ENCODE measurements at regions not wholly inside any gene's neighbourhood (a gene's known extent, or its start where the extent isn't known, plus 50 kb on each side); places are given as distances from the start of the nearest gene placed in this dataset.
A peak's percentile ranks its signal among the peaks of the same experiment; 100 is the strongest.

GRCh38 chr3:170703121-170703588 is 117.3 kb upstream of the SLC7A14 start (continued):
- TF ChIP-seq RXRA (IDR thresholded peaks at IDR 0.05; ENCODE audit: borderline replicate concordance, low read depth) (peak; percentile 83; the same call in 1 of the 2 replicates), CHD2 (IDR thresholded peaks at IDR 0.05; ENCODE audit: low read length, partially characterized antibody) (no peak), ZBTB33 (IDR thresholded peaks at IDR 0.05; ENCODE audit: borderline replicate concordance, low read depth) (0 out of 2 replicates have a peak, but pooled peaks have one; percentile 34), RAD21 (IDR thresholded peaks at IDR 0.05; ENCODE audit: low read length) (no peak), USF1 (IDR thresholded peaks at IDR 0.05; ENCODE audit: borderline replicate concordance, low read depth) (no peak), NFIC (IDR thresholded peaks at IDR 0.05; ENCODE audit: borderline replicate concordance) (peak; percentile 73), MXI1 (IDR thresholded peaks at IDR 0.05; ENCODE audit: low read depth, low read length) (no peak), TAF1 (IDR thresholded peaks at IDR 0.05; ENCODE audit: borderline replicate concordance, low read depth, low read length) (peak; percentile 47; the same call in 1 of the 2 replicates), FOXJ3 (CRISPR knock-in tag; IDR thresholded peaks at IDR 0.05) (no peak), NRF1 (IDR thresholded peaks at IDR 0.05; ENCODE audit: low read depth, low read length) (no peak), RFX5 (IDR thresholded peaks at IDR 0.05; ENCODE audit: low read length) (no peak), TCF12 (IDR thresholded peaks at IDR 0.05) (peak; percentile 91), EP300 (IDR thresholded peaks at IDR 0.05; ENCODE audit: borderline replicate concordance in 1 of 2, low read depth in 1 of 2, low read length in 1 of 2) (peak in 1 of 2 experiments; percentile 85; a peak in 2 of 4 replicates)

- peak overlapping the region; percentile 48; the same call in 1 of the 2 replicates for H2AFZ ChIP-seq (ENCODE audit: low read depth)
- CTCF ChIA-PET: interaction anchor here (1.2 to 1.7 kb wide), 6 partner anchors 11 to 288 kb away, joined by 3 to 6 read pairs (median 4); no protein-coding TSS in a partner anchor
Measured at GRCh38 chr3:170701696-170702678, 116.1 kb upstream of the SLC7A14 start.

More at GRCh38 chr3:170701696-170702678, 116.1 kb upstream of the SLC7A14 start:
- no peak for DNase-seq
- POLR2A ChIA-PET: no interaction called here
- H3K27ac ChIP-seq (ENCODE audit: low read depth in 2 of 2, low read length in 1 of 2): peak overlapping the region in 1 of 2 experiments; percentile 95; a peak in 3 of 4 replicates
- peak overlapping the region; percentile 47; the same call in 1 of the 2 replicates for H3K9ac ChIP-seq
- peak overlapping the region; percentile 30; the same call in 1 of the 2 replicates for H3K4me2 ChIP-seq
- no peaks in the 10 kb centered on the region for H3K27me3 ChIP-seq (ENCODE audit: insufficient read depth)
- H3K4me1 ChIP-seq (ENCODE audit: control insufficient read depth in 1 of 2, insufficient read depth in 2 of 2, low read depth in 1 of 2, low read length in 1 of 2): peaks cover 5 to 20% of the 10 kb centered on the region in 2 experiments
- no peaks in the 10 kb centered on the region for H4K20me1 ChIP-seq (ENCODE audit: insufficient read depth)
- WGBS (ENCODE audit: low lambda C conversion rate): 64% methylated on average over 4 of the region's 4 CpGs
- no peaks in the 10 kb centered on the region for H3K9me2 ChIP-seq
- no peak overlapping the region for H3K4me3 ChIP-seq (ENCODE audit: low read depth in 2 of 2, low read length in 1 of 2)
- TF ChIP-seq FOXJ3 (CRISPR knock-in tag; IDR thresholded peaks at IDR 0.05) (no peak), ZBTB33 (IDR thresholded peaks at IDR 0.05; ENCODE audit: borderline replicate concordance, low read depth) (no peak), CHD2 (IDR thresholded peaks at IDR 0.05; ENCODE audit: low read length, partially characterized antibody) (no peak), POLR2AphosphoS5 (IDR thresholded peaks at IDR 0.05; ENCODE audit: low read depth, low read length) (no peak), FOXM1 (IDR thresholded peaks at IDR 0.05; ENCODE audit: low read depth) (no peak), MEF2A (IDR thresholded peaks at IDR 0.05; ENCODE audit: borderline replicate concordance, low read depth) (no peak), GABPA (IDR thresholded peaks at IDR 0.05; ENCODE audit: low read depth) (no peak), TCF12 (IDR thresholded peaks at IDR 0.05) (peak; percentile 34; the same call in 1 of the 2 replicates), ELF1 (IDR thresholded peaks at IDR 0.05) (no peak)
- H3K79me2 ChIP-seq (ENCODE audit: insufficient read depth): no peaks in the 10 kb centered on the region
- H3K36me3 ChIP-seq (replicated peaks in 1 of 2; ENCODE audit: control insufficient read depth in 1 of 2, insufficient read depth in 2 of 2, low read length in 1 of 2): no peaks in the 10 kb centered on the region
- H3K9me3 ChIP-seq: no peaks in the 10 kb centered on the region
- H3F3A ChIP-seq (replicated peaks; ENCODE audit: insufficient read depth): peaks cover 28% of the 10 kb centered on the region

Measured in SK-N-SH (cell line).